ENCODE measurements at regions not wholly inside any gene's neighbourhood (a gene's known extent, or its start where the extent isn't known, plus 50 kb on each side); places are given as distances from the start of the nearest gene placed in this dataset.

GRCh38 chr2:122481244-122481622 is 725.8 kb downstream of the TSN start:
- no peak overlapping the region for H3K4me2 ChIP-seq (ENCODE audit: low read length)
- no peak overlapping the region for H3K27ac ChIP-seq (ENCODE audit: low read length)
- no peaks in the 10 kb centered on the region for H3K27me3 ChIP-seq (ENCODE audit: low read depth, low read length)
- no peaks in the 10 kb centered on the region for H3K36me3 ChIP-seq (replicated peaks; ENCODE audit: low read depth, low read length)
- H3K9ac ChIP-seq (ENCODE audit: low read length) = no peak overlapping the region
- H3K4me1 ChIP-seq (ENCODE audit: low read length) = peaks cover 14% of the 10 kb centered on the region
- H3K9me3 ChIP-seq (ENCODE audit: insufficient read depth, low read length) = 0 out of 2 replicates have a peak, but pooled peaks cover 5% of the 10 kb centered on the region
- no peak for TF ChIP-seq EZH2phosphoT487 (IDR thresholded peaks at IDR 0.05; ENCODE audit: low read depth)
- TF ChIP-seq, protein P1, sequence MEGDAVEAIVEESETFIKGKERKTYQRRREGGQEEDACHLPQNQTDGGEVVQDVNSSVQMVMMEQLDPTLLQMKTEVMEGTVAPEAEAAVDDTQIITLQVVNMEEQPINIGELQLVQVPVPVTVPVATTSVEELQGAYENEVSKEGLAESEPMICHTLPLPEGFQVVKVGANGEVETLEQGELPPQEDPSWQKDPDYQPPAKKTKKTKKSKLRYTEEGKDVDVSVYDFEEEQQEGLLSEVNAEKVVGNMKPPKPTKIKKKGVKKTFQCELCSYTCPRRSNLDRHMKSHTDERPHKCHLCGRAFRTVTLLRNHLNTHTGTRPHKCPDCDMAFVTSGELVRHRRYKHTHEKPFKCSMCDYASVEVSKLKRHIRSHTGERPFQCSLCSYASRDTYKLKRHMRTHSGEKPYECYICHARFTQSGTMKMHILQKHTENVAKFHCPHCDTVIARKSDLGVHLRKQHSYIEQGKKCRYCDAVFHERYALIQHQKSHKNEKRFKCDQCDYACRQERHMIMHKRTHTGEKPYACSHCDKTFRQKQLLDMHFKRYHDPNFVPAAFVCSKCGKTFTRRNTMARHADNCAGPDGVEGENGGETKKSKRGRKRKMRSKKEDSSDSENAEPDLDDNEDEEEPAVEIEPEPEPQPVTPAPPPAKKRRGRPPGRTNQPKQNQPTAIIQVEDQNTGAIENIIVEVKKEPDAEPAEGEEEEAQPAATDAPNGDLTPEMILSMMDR (IDR thresholded peaks at IDR 0.05; ENCODE audit: low read depth, low read length) = no peak
- no peak overlapping the region for H3K4me3 ChIP-seq (ENCODE audit: low read length)
- H4K20me1 ChIP-seq (ENCODE audit: insufficient read depth, low read length) = no peaks in the 10 kb centered on the region
- no peaks in the 10 kb centered on the region for H3K79me2 ChIP-seq (ENCODE audit: low read length)
- 0 out of 2 replicates have a peak overlapping the region, but pooled peaks have one; percentile 42 for H2AFZ ChIP-seq (ENCODE audit: low read depth, low read length)

DNA sequence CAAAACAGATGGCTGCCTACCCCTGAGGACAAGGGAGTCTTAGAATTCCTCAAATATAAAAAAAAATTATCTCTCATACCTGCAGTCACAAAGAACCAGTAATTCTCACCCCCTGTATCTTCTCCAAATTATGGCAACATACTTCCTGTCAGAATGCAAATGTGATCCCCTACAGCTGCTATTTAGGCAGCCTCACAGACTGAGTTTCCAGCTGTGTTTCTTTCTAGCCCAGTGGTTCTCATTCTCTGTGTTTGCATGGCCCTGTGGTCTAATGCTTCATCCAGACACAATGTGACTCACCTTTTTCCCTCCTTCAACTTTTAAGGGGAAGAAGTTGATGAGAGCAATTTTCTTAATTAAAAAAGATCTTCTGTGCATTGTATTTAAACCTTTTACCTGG is 726.3 kb downstream of the TSN start:
- TF ChIP-seq, protein P1 (IDR thresholded peaks at IDR 0.05; ENCODE audit: low read depth, low read length) = no peak
- TF ChIP-seq EZH2phosphoT487 (IDR thresholded peaks at IDR 0.05; ENCODE audit: low read depth) = no peak
- no peaks in the 10 kb centered on the region for H3K27me3 ChIP-seq (ENCODE audit: low read depth, low read length)

DNA sequence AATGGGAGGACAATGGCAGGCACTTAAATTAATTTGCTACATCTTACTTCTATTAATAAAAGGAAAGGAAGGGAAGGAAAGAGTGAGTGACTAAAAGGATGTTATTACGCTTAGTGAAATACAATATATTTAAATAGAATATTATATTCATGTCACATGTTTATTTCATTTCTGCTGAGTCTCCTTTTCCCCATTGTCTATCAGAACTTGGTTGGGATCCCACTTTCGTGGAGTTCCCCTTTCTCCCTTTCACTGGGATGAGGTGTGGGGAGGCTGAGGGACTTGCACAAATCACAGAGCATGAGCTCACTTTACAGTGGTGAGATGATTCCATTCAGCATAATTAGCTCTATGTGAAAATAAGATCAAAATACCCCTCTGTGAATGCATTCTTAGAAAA is 730.6 kb downstream of the TSN start:
- no peak for TF ChIP-seq EZH2phosphoT487 (IDR thresholded peaks at IDR 0.05; ENCODE audit: low read depth)
- TF ChIP-seq, protein P1 (IDR thresholded peaks at IDR 0.05; ENCODE audit: low read depth, low read length) = no peak
- Histone ChIP-seq H3K4me1 (ENCODE audit: low read length) (peaks cover 17% of the 10 kb centered on the region), H3K9me3 (ENCODE audit: insufficient read depth, low read length) (0 out of 2 replicates have a peak, but pooled peaks cover 1% of the 10 kb centered on the region), H3K4me2 (ENCODE audit: low read length) (no peak overlapping the region), H3K4me3 (ENCODE audit: low read length) (no peak overlapping the region), H2AFZ (ENCODE audit: low read depth, low read length) (no peak overlapping the region), H3K27me3 (ENCODE audit: low read depth, low read length) (no peaks in the 10 kb centered on the region), H3K27ac (ENCODE audit: low read length) (no peak overlapping the region), H3K79me2 (ENCODE audit: low read length) (no peaks in the 10 kb centered on the region), H3K36me3 (replicated peaks; ENCODE audit: low read depth, low read length) (no peaks in the 10 kb centered on the region), H3K9ac (ENCODE audit: low read length) (no peak overlapping the region), H4K20me1 (ENCODE audit: insufficient read depth, low read length) (no peaks in the 10 kb centered on the region)

More for the DNA sequence above, 726.3 kb downstream of the TSN start:
- no peak overlapping the region for H3K27ac ChIP-seq (ENCODE audit: low read length)
- H3K9ac ChIP-seq (ENCODE audit: low read length) = no peak overlapping the region
- H3K79me2 ChIP-seq (ENCODE audit: low read length) = no peaks in the 10 kb centered on the region
- no peak overlapping the region for H2AFZ ChIP-seq (ENCODE audit: low read depth, low read length)
- H4K20me1 ChIP-seq (ENCODE audit: insufficient read depth, low read length) = no peaks in the 10 kb centered on the region
- H3K4me3 ChIP-seq (ENCODE audit: low read length) = no peak overlapping the region
- 0 out of 2 replicates have a peak, but pooled peaks cover 5% of the 10 kb centered on the region for H3K9me3 ChIP-seq (ENCODE audit: insufficient read depth, low read length)
- peaks cover 14% of the 10 kb centered on the region for H3K4me1 ChIP-seq (ENCODE audit: low read length)
- H3K4me2 ChIP-seq (ENCODE audit: low read length) = no peak overlapping the region; the same call in 1 of the 2 replicates
- no peaks in the 10 kb centered on the region for H3K36me3 ChIP-seq (replicated peaks; ENCODE audit: low read depth, low read length)

DNA sequence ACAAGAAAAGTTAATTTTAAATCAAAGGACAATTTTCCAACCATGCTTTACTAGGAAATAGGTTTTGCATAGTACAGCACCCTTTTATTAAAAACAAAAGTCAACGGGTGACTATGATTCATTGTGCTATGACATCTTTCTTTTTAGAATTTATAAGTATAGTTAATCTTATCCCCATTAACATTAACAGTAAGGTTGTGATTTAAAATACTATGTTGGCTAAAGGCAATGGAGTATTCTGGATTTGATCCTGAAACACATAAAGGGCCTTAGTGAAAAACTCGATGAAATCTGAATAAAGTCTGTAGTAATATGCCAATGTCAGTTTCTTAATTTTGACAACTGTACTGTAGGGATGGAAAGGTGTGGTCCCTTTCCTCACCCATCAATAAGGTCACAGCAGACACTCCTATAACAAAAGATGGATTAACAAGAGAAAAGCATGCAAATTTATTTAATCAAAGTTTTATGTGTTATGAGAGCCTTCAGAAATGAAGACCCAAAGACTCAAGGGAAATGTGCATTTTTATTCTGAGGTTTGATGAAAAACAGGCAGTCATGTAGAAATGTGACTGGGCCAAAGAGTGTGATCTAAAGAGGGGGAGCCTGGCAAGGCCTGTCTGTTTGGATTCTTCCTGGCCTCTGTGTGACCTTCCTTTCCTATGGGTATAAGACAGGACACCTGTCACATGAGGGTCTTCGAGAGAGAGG is 731.4 kb downstream of the TSN start:
- Histone ChIP-seq H3K9ac (ENCODE audit: low read length) (no peak overlapping the region), H3K4me2 (ENCODE audit: low read length) (no peak overlapping the region)
- TF ChIP-seq, protein P1 (IDR thresholded peaks at IDR 0.05; ENCODE audit: low read depth, low read length) = no peak
- TF ChIP-seq EZH2phosphoT487 (IDR thresholded peaks at IDR 0.05; ENCODE audit: low read depth) = no peak

More for the DNA sequence above, 731.4 kb downstream of the TSN start:
- H3K27ac ChIP-seq (ENCODE audit: low read length) = no peak overlapping the region
- no peaks in the 10 kb centered on the region for H3K79me2 ChIP-seq (ENCODE audit: low read length)
- H3K36me3 ChIP-seq (replicated peaks; ENCODE audit: low read depth, low read length) = no peaks in the 10 kb centered on the region
- no peaks in the 10 kb centered on the region for H3K27me3 ChIP-seq (ENCODE audit: low read depth, low read length)
- H4K20me1 ChIP-seq (ENCODE audit: insufficient read depth, low read length) = no peaks in the 10 kb centered on the region
- H3K9me3 ChIP-seq (ENCODE audit: insufficient read depth, low read length) = no peaks in the 10 kb centered on the region
- H3K4me1 ChIP-seq (ENCODE audit: low read length) = peaks cover 17% of the 10 kb centered on the region
- no peak overlapping the region for H3K4me3 ChIP-seq (ENCODE audit: low read length)
- H2AFZ ChIP-seq (ENCODE audit: low read depth, low read length) = no peak overlapping the region

Data from OCI-LY3 (cell line).